ENCODE measurements at regions not wholly inside any gene's neighbourhood (a gene's known extent, or its start where the extent isn't known, plus 50 kb on each side); places are given as distances from the start of the nearest gene placed in this dataset.
"Not testable (repeated sequence)": the region's sequence is repeated elsewhere in the genome, so short reads cannot be mapped to it uniquely, and the experiment has no call there.

DNA sequence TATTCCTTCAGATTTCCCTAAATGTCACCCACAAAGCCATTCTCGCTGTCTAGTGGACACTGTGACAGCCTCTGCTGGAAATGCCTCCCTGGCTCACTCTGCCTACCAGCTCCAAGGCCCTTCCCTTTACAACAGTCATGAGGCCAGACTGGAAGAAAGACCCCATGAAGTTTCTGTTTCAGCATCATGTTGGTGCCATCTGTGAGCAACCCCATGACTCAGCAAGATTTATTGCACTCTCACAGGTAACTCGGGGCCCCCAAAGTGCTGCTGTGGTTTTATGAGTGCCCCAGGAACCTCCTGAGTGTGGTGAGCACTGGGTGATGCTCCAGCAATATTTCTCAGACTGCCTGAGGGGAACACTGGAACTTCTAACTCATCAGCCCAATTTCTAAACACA lies 218.6 kb downstream of the ZNF33B start:
- no peak for DNase-seq (ENCODE audit: low spot score)
- ChIA-PET POLR2A (ENCODE audit: low non-redundant PET) (no interaction called here), CTCF (no interaction called here)
- no peak overlapping the region for H3K27ac ChIP-seq
- TF ChIP-seq, protein P1, sequence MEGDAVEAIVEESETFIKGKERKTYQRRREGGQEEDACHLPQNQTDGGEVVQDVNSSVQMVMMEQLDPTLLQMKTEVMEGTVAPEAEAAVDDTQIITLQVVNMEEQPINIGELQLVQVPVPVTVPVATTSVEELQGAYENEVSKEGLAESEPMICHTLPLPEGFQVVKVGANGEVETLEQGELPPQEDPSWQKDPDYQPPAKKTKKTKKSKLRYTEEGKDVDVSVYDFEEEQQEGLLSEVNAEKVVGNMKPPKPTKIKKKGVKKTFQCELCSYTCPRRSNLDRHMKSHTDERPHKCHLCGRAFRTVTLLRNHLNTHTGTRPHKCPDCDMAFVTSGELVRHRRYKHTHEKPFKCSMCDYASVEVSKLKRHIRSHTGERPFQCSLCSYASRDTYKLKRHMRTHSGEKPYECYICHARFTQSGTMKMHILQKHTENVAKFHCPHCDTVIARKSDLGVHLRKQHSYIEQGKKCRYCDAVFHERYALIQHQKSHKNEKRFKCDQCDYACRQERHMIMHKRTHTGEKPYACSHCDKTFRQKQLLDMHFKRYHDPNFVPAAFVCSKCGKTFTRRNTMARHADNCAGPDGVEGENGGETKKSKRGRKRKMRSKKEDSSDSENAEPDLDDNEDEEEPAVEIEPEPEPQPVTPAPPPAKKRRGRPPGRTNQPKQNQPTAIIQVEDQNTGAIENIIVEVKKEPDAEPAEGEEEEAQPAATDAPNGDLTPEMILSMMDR (conservative IDR thresholded peaks at IDR 0.05; ENCODE audit: low read depth) = no peak

- no peak overlapping the region for H3K27ac ChIP-seq
- no peak for DNase-seq (ENCODE audit: low spot score)
- ChIA-PET POLR2A (ENCODE audit: low non-redundant PET) (no interaction called here), CTCF (no interaction called here)
- TF ChIP-seq, protein P1 (conservative IDR thresholded peaks at IDR 0.05; ENCODE audit: low read depth) = no peak
These were observed 257.3 kb downstream of the ZNF33B start for GRCh38 chr10:42380926-42381547.

- TF ChIP-seq, protein P1 (conservative IDR thresholded peaks at IDR 0.05; ENCODE audit: low read depth) = no peak
- peak overlapping the region; percentile 30 for H3K27ac ChIP-seq
- peak; percentile 85 for DNase-seq (ENCODE audit: low spot score)
- CTCF ChIA-PET = no interaction called here
- POLR2A ChIA-PET (ENCODE audit: low non-redundant PET) = no interaction called here
These were observed 270.7 kb downstream of the ZNF33B start for GRCh38 chr10:42367532-42368230.

- DNase-seq (ENCODE audit: low spot score) = no peak
- CTCF ChIA-PET = no interaction called here
- TF ChIP-seq, protein P1 (conservative IDR thresholded peaks at IDR 0.05; ENCODE audit: low read depth) = no peak
- no peak overlapping the region for H3K27ac ChIP-seq
- POLR2A ChIA-PET (ENCODE audit: low non-redundant PET) = no interaction called here
These were observed 286.6 kb downstream of the ZNF33B start for GRCh38 chr10:42351745-42352144.

GRCh38 chr10:42336593-42337337 lies 301.6 kb downstream of the ZNF33B start:
- POLR2A ChIA-PET (ENCODE audit: low non-redundant PET); H3K27ac ChIP-seq; DNase-seq (ENCODE audit: low spot score); CTCF ChIA-PET: not testable (repeated sequence)

- H3K27ac ChIP-seq; DNase-seq (ENCODE audit: low spot score); POLR2A ChIA-PET (ENCODE audit: low non-redundant PET); CTCF ChIA-PET: not testable (repeated sequence)
These were observed 302.6 kb downstream of the ZNF33B start for GRCh38 chr10:42335653-42336296.

- TF ChIP-seq, protein P1 (conservative IDR thresholded peaks at IDR 0.05; ENCODE audit: low read depth) = no peak
- ChIA-PET CTCF (no interaction called here), POLR2A (ENCODE audit: low non-redundant PET) (no interaction called here)
- DNase-seq (ENCODE audit: low spot score) = no peak
- H3K27ac ChIP-seq = no peak overlapping the region
These were observed 334.0 kb downstream of the ZNF33B start for GRCh38 chr10:42304341-42304740.

DNA sequence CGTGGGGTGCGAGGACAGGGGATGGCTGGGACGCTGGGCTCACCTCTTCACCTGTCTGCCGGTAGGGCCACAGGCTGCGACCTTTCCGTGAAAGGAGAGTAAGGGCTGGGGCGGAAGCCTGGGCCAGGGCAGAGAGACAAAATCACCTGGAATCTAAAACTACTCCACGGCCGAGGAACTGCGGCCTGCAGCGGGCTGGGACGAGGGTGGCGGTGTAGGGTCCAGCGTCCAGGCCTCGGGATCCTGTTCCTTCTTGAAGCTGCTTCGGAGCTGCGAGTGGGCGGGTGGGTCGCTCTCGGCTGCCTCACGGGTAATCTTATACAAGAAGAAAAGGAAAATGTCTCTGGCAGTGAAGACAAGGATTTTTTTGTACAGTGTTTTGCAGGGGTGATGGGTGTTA lies 356.5 kb downstream of the ZNF33B start:
- POLR2A ChIA-PET (ENCODE audit: low non-redundant PET); CTCF ChIA-PET; DNase-seq (ENCODE audit: low spot score); H3K27ac ChIP-seq: not testable (repeated sequence)

DNA sequence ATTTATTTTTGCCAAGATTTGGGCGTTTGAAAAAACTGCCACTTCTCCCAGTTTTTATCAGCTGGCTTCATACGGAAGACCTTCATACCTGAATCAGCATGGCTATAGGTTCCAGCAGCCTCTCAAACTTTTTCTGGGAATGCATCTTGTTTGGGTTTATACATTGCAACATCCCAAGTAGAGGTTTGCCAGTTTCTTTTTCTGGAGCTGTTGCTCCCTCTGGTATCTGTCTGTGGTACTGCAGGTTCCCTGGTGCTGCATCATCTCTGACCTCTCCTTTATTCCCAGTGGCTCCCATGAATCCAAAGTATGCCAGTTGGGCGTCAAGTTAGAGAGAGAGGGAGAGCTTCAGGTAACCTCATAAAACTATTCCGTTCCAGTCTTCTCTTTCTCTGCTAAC lies 368.6 kb downstream of the ZNF33B start:
- H3K27ac ChIP-seq; POLR2A ChIA-PET (ENCODE audit: low non-redundant PET); CTCF ChIA-PET; DNase-seq (ENCODE audit: low spot score): not testable (repeated sequence)

- POLR2A ChIA-PET (ENCODE audit: low non-redundant PET); DNase-seq (ENCODE audit: low spot score); H3K27ac ChIP-seq; CTCF ChIA-PET: not testable (repeated sequence)
These were observed 375.1 kb downstream of the ZNF33B start for GRCh38 chr10:42263259-42263658.

GRCh38 chr10:42243002-42243401 lies 395.4 kb downstream of the ZNF33B start:
- POLR2A ChIA-PET (ENCODE audit: low non-redundant PET); CTCF ChIA-PET; H3K27ac ChIP-seq; DNase-seq (ENCODE audit: low spot score): not testable (repeated sequence)
